Erythroblast (primary cell): ENCODE measurements at regions not wholly inside any gene's neighbourhood (a gene's known extent, or its start where the extent isn't known, plus 50 kb on each side); places are given as distances from the start of the nearest gene placed in this dataset.

ENCODE experiments used
- GATA1 ChIP-seq: IDR thresholded peaks from 2 replicates; pipeline ENCODE4 v1.6.1; 2011; ENCODE audit warnings: low read depth, mild to moderate bottlenecking, control low read depth, low read length, moderate library complexity
- POLR2A ChIP-seq: IDR thresholded peaks from 2 replicates; pipeline ENCODE4 v1.6.1; 2011; ENCODE audit warnings: mild to moderate bottlenecking, low read length

DNA sequence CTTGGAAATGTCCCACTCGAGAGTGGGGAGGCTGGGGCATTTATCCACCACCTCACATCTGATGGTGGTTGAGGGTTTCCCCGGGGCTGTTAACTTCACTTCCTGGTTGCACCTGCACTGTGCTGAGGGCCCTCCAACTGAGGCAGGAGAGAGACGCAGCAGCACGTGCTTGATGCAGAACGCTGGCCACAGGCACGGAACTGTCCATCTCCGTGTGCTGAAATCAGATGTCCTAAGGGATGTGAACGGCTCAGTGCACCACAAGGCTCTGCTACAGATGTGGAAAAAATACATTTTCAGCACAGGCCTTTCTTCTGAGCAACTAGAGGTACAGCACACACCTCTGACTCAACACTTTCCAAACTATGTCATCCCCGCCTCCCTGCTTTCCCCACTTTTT is 114.8 kb upstream of the C16orf82 start:
- TF ChIP-seq POLR2A, result no peak
- no peak for TF ChIP-seq GATA1
